ENCODE measurements at regions not wholly inside any gene's neighbourhood (a gene's known extent, or its start where the extent isn't known, plus 50 kb on each side); places are given as distances from the start of the nearest gene placed in this dataset.
A peak's percentile ranks its signal among the peaks of the same experiment; 100 is the strongest.
"Not testable (repeated sequence)": the region's sequence is repeated elsewhere in the genome, so short reads cannot be mapped to it uniquely, and the experiment has no call there.

- H3K4me3 ChIP-seq (ENCODE audit: control insufficient read depth, low read depth, low read length) = no peak overlapping the region
- peak; percentile 33 for DNase-seq (ENCODE audit: low read depth)
- TF ChIP-seq CTCF (IDR thresholded peaks at IDR 0.05; ENCODE audit: control insufficient read depth, insufficient read depth, low read depth, low read length, missing control alignments) = no peak
Observed at GRCh38 chr20:5696011-5696559, 54.1 kb upstream of the SHLD1 start.

- no peak overlapping the region for H3K4me3 ChIP-seq (ENCODE audit: control insufficient read depth, low read depth, low read length)
- TF ChIP-seq CTCF (IDR thresholded peaks at IDR 0.05; ENCODE audit: control insufficient read depth, insufficient read depth, low read depth, low read length, missing control alignments) = no peak
- no peak for DNase-seq (ENCODE audit: low read depth)
Observed at GRCh38 chr20:5691918-5692618, 58.1 kb upstream of the SHLD1 start.

GRCh38 chr20:5689463-5689862 is 60.7 kb upstream of the SHLD1 start:
- TF ChIP-seq CTCF (IDR thresholded peaks at IDR 0.05; ENCODE audit: control insufficient read depth, insufficient read depth, low read depth, low read length, missing control alignments) = no peak
- H3K4me3 ChIP-seq (ENCODE audit: control insufficient read depth, low read depth, low read length) = no peak overlapping the region
- DNase-seq (ENCODE audit: low read depth) = no peak

- DNase-seq (ENCODE audit: low read depth) = no peak
- no peak for TF ChIP-seq CTCF (IDR thresholded peaks at IDR 0.05; ENCODE audit: control insufficient read depth, insufficient read depth, low read depth, low read length, missing control alignments)
- no peak overlapping the region for H3K4me3 ChIP-seq (ENCODE audit: control insufficient read depth, low read depth, low read length)
Observed at GRCh38 chr20:5688431-5688972, 61.7 kb upstream of the SHLD1 start.

- H3K4me3 ChIP-seq (ENCODE audit: control insufficient read depth, low read depth, low read length) = no peak overlapping the region
- TF ChIP-seq CTCF (IDR thresholded peaks at IDR 0.05; ENCODE audit: control insufficient read depth, insufficient read depth, low read depth, low read length, missing control alignments) = no peak
- DNase-seq (ENCODE audit: low read depth) = no peak
Observed at GRCh38 chr20:5687884-5688283, 62.3 kb upstream of the SHLD1 start.

- DNase-seq (ENCODE audit: low read depth) = no peak
- no peak overlapping the region for H3K4me3 ChIP-seq (ENCODE audit: control insufficient read depth, low read depth, low read length)
- no peak for TF ChIP-seq CTCF (IDR thresholded peaks at IDR 0.05; ENCODE audit: control insufficient read depth, insufficient read depth, low read depth, low read length, missing control alignments)
Observed at GRCh38 chr20:5686384-5687105, 63.7 kb upstream of the SHLD1 start.

GRCh38 chr20:5682556-5682955 is 67.6 kb upstream of the SHLD1 start:
- H3K4me3 ChIP-seq (ENCODE audit: control insufficient read depth, low read depth, low read length); DNase-seq (ENCODE audit: low read depth): not testable (repeated sequence)

All from AG09309 (cell line).